ENCODE measurements at regions not wholly inside any gene's neighbourhood (a gene's known extent, or its start where the extent isn't known, plus 50 kb on each side); places are given as distances from the start of the nearest gene placed in this dataset.

DNA sequence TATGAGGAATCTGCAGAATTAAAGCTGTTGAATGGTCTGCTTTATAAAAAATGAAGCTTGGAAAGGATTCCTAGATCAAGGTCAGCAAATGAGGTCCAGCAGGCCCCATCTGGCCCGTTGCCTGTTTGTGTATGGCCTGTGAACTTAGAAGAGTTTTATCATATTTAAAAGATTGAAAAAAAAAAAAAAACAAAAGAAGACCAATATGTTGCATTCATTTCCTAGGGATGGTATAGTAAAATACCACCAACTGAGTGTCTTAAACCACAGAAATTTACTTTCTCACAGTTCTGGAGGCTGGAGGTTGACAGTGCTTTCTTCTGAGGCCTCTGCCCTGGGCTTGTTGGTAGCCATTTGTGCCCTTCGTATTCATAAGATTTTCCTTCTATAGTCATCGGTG, 109.2 kb downstream of the PPP1R3A start:
- no peak overlapping the region for H3K4me3 ChIP-seq
- ATAC-seq (ENCODE audit: insufficient read depth, low FRiP score) (no peak), DNase-seq (peak; percentile 25 to 62 (median 43))
- H3K9ac ChIP-seq (ENCODE audit: insufficient read depth in 1 of 2, low read length in 2 of 2) = no peak overlapping the region
- H3K27ac ChIP-seq (ENCODE audit: low read depth in 1 of 2, low read length in 1 of 2) = no peak overlapping the region
- peaks cover 0 to 49% (median 16%) of the 10 kb centered on the region in 5 donors for H3K4me1 ChIP-seq (ENCODE audit: control insufficient read depth in 5 of 5, insufficient read depth in 5 of 5, low read length in 5 of 5)
- no peaks in the 10 kb centered on the region for H3K27me3 ChIP-seq (ENCODE audit: control insufficient read depth in 3 of 3, insufficient read depth in 3 of 3, low read length in 2 of 3)
- no peaks in the 10 kb centered on the region for H3K36me3 ChIP-seq (ENCODE audit: control insufficient read depth in 4 of 4, insufficient read depth in 4 of 4, low read length in 4 of 4)
- H3K9me3 ChIP-seq (ENCODE audit: control insufficient read depth in 4 of 4, insufficient read depth in 3 of 4, low read length in 3 of 4) = no peaks in the 10 kb centered on the region
- TF ChIP-seq, protein P1, sequence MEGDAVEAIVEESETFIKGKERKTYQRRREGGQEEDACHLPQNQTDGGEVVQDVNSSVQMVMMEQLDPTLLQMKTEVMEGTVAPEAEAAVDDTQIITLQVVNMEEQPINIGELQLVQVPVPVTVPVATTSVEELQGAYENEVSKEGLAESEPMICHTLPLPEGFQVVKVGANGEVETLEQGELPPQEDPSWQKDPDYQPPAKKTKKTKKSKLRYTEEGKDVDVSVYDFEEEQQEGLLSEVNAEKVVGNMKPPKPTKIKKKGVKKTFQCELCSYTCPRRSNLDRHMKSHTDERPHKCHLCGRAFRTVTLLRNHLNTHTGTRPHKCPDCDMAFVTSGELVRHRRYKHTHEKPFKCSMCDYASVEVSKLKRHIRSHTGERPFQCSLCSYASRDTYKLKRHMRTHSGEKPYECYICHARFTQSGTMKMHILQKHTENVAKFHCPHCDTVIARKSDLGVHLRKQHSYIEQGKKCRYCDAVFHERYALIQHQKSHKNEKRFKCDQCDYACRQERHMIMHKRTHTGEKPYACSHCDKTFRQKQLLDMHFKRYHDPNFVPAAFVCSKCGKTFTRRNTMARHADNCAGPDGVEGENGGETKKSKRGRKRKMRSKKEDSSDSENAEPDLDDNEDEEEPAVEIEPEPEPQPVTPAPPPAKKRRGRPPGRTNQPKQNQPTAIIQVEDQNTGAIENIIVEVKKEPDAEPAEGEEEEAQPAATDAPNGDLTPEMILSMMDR (IDR thresholded peaks at IDR 0.05; ENCODE audit: control extremely low read depth, extremely low read depth) = no peak
- WGBS, 2 donors = 78 to 81% methylated on average over 3 of the region's 3 CpGs

GRCh38 chr7:113806633-113807327, 112.0 kb downstream of the PPP1R3A start:
- no peaks in the 10 kb centered on the region for H3K27me3 ChIP-seq (ENCODE audit: control insufficient read depth in 3 of 3, insufficient read depth in 3 of 3, low read length in 2 of 3)
- ATAC-seq (ENCODE audit: insufficient read depth, low FRiP score) (no peak), DNase-seq (no peak)
- H3K4me1 ChIP-seq (ENCODE audit: control insufficient read depth in 5 of 5, insufficient read depth in 5 of 5, low read length in 5 of 5) = peaks cover 0 to 25% (median 11%) of the 10 kb centered on the region in 5 donors
- no peak overlapping the region for H3K9ac ChIP-seq (ENCODE audit: insufficient read depth in 1 of 2, low read length in 2 of 2)
- H3K27ac ChIP-seq (ENCODE audit: low read depth in 1 of 2, low read length in 1 of 2) = no peak overlapping the region
- TF ChIP-seq, protein P1 (IDR thresholded peaks at IDR 0.05; ENCODE audit: control extremely low read depth, extremely low read depth) = no peak
- H3K9me3 ChIP-seq (ENCODE audit: control insufficient read depth in 4 of 4, insufficient read depth in 3 of 4, low read length in 3 of 4) = no peaks in the 10 kb centered on the region
- WGBS, 2 donors = 81 to 87% methylated on average over 7 of the region's 7 CpGs
- no peaks in the 10 kb centered on the region for H3K36me3 ChIP-seq (ENCODE audit: control insufficient read depth in 4 of 4, insufficient read depth in 4 of 4, low read length in 4 of 4)
- H3K4me3 ChIP-seq = no peak overlapping the region

- no peak for DNase-seq
- TF ChIP-seq, protein P1 (IDR thresholded peaks at IDR 0.05; ENCODE audit: control extremely low read depth, extremely low read depth) = no peak
- no peak for ATAC-seq (ENCODE audit: insufficient read depth, low FRiP score)
- Histone ChIP-seq H3K27me3 (ENCODE audit: control insufficient read depth in 3 of 3, insufficient read depth in 3 of 3, low read length in 2 of 3) (no peaks in the 10 kb centered on the region), H3K9me3 (ENCODE audit: control insufficient read depth in 4 of 4, insufficient read depth in 3 of 4, low read length in 3 of 4) (no peaks in the 10 kb centered on the region), H3K36me3 (ENCODE audit: control insufficient read depth in 4 of 4, insufficient read depth in 4 of 4, low read length in 4 of 4) (no peaks in the 10 kb centered on the region), H3K4me1 (ENCODE audit: control insufficient read depth in 5 of 5, insufficient read depth in 5 of 5, low read length in 5 of 5) (peaks cover 0 to 23% (median 10%) of the 10 kb centered on the region in 5 donors), H3K9ac (ENCODE audit: insufficient read depth in 1 of 2, low read length in 2 of 2) (no peak overlapping the region), H3K4me3 (no peak overlapping the region), H3K27ac (ENCODE audit: low read depth in 1 of 2, low read length in 1 of 2) (no peak overlapping the region)
- WGBS, 2 donors = 63 to 80% methylated on average over 1 of the region's 1 CpG
Measured at GRCh38 chr7:113805976-113806375, 112.8 kb downstream of the PPP1R3A start.
